H1 (cell line): ENCODE measurements at regions not wholly inside any gene's neighbourhood (a gene's known extent, or its start where the extent isn't known, plus 50 kb on each side); places are given as distances from the start of the nearest gene placed in this dataset.

ENCODE experiments used
- CBX5 ChIP-seq: fragments of 300-800, 300-1000 bp; sonication (generic); IDR thresholded peaks from 2 replicates; pipeline ENCODE4 v1.7.1; 2016; ENCODE audit warnings: antibody characterized with exemption, low read length, low read depth
- EZH2 ChIP-seq: fragments of 200-600 bp; sonication (generic); IDR thresholded peaks from 2 replicates; pipeline ENCODE4 v1.7.1; 2012; ENCODE audit warnings: low read depth, mild to moderate bottlenecking, moderate library complexity, low read length, inconsistent platforms; ENCODE audit not compliant: severe bottlenecking
- NRF1 ChIP-seq: IDR thresholded peaks from 2 replicates; pipeline ENCODE4 v1.6.1; 2011; ENCODE audit warnings: mild to moderate bottlenecking, low read depth, low read length, improper control_type of control experiment
- POLR2A ChIP-seq, 2 experiments: IDR thresholded peaks; 1 replicate in 1 of 2; 2 replicates in 1 of 2; pipeline ENCODE4 v1.6.1; 2011; ENCODE audit warnings: low read depth in 2 of 2, low read length in 2 of 2, mild to moderate bottlenecking in 2 of 2; ENCODE audit errors: control extremely low read depth in 1 of 2
- POLR2AphosphoS5 ChIP-seq: IDR thresholded peaks from 2 replicates; pipeline ENCODE4 v1.6.1; 2011; ENCODE audit warnings: low read depth, low read length
- RBBP5 ChIP-seq: IDR thresholded peaks from 2 replicates; pipeline ENCODE4 v1.7.1; 2012; ENCODE audit warnings: low read depth, mild to moderate bottlenecking, inconsistent platforms, low read length, moderate library complexity, borderline replicate concordance
- SUZ12 ChIP-seq: fragments of 200-600 bp; sonication (generic); IDR thresholded peaks from 2 replicates; pipeline ENCODE4 v1.6.1; 2012; ENCODE audit warnings: mild to moderate bottlenecking, inconsistent platforms, low read length, moderate library complexity, mixed read lengths
- TBP ChIP-seq: IDR thresholded peaks from 2 replicates; pipeline ENCODE4 v1.6.1; 2011; ENCODE audit warnings: low read depth, low read length, improper control_type of control experiment
- USF2 ChIP-seq: IDR thresholded peaks from 2 replicates; pipeline ENCODE4 v1.6.1; 2011; ENCODE audit warnings: low read length, improper control_type of control experiment
- YY1 ChIP-seq: IDR thresholded peaks from 2 replicates; pipeline ENCODE4 v1.6.1; 2011; ENCODE audit warnings: low read depth, mild to moderate bottlenecking, low read length
- TF ChIP-seq, protein P1 (sequence below): fragments of 300-600 bp; sonication (generic); IDR thresholded peaks from 2 replicates; pipeline ENCODE4 v1.7.1; 2012; ENCODE audit warnings: low read length, moderate library complexity, mild to moderate bottlenecking, inconsistent platforms; ENCODE audit not compliant: insufficient replicate concordance

DNA sequence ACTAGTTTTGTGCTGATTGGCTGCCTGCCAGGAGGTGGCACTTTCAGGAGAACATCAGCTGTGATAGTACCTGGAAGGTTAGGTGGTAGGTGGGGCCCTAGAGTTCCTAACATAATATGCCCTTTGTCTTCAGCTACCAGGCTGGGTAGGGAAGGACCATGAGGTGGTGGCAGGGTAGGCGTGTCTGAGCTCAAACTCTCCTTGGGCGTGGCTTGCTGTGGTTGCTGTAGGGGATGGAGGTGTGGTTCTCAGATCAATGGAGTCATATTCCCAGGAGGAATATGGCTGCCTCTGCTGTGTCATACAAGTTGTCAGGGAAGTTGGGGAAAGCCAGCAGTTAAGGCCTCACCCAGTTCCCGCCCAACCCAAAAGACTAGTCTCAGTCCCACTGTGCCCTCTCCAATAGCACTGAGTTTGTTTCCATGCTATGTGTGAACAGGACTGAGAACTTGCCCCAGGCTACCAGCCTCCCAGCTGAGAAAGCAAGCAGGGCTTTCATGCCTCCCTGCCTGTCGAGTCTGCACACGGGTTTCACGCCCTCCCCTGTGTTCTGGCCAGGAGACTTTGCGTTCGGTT, 107.7 kb downstream of the CHCHD4 start (continued):
- TF ChIP-seq, protein P1, sequence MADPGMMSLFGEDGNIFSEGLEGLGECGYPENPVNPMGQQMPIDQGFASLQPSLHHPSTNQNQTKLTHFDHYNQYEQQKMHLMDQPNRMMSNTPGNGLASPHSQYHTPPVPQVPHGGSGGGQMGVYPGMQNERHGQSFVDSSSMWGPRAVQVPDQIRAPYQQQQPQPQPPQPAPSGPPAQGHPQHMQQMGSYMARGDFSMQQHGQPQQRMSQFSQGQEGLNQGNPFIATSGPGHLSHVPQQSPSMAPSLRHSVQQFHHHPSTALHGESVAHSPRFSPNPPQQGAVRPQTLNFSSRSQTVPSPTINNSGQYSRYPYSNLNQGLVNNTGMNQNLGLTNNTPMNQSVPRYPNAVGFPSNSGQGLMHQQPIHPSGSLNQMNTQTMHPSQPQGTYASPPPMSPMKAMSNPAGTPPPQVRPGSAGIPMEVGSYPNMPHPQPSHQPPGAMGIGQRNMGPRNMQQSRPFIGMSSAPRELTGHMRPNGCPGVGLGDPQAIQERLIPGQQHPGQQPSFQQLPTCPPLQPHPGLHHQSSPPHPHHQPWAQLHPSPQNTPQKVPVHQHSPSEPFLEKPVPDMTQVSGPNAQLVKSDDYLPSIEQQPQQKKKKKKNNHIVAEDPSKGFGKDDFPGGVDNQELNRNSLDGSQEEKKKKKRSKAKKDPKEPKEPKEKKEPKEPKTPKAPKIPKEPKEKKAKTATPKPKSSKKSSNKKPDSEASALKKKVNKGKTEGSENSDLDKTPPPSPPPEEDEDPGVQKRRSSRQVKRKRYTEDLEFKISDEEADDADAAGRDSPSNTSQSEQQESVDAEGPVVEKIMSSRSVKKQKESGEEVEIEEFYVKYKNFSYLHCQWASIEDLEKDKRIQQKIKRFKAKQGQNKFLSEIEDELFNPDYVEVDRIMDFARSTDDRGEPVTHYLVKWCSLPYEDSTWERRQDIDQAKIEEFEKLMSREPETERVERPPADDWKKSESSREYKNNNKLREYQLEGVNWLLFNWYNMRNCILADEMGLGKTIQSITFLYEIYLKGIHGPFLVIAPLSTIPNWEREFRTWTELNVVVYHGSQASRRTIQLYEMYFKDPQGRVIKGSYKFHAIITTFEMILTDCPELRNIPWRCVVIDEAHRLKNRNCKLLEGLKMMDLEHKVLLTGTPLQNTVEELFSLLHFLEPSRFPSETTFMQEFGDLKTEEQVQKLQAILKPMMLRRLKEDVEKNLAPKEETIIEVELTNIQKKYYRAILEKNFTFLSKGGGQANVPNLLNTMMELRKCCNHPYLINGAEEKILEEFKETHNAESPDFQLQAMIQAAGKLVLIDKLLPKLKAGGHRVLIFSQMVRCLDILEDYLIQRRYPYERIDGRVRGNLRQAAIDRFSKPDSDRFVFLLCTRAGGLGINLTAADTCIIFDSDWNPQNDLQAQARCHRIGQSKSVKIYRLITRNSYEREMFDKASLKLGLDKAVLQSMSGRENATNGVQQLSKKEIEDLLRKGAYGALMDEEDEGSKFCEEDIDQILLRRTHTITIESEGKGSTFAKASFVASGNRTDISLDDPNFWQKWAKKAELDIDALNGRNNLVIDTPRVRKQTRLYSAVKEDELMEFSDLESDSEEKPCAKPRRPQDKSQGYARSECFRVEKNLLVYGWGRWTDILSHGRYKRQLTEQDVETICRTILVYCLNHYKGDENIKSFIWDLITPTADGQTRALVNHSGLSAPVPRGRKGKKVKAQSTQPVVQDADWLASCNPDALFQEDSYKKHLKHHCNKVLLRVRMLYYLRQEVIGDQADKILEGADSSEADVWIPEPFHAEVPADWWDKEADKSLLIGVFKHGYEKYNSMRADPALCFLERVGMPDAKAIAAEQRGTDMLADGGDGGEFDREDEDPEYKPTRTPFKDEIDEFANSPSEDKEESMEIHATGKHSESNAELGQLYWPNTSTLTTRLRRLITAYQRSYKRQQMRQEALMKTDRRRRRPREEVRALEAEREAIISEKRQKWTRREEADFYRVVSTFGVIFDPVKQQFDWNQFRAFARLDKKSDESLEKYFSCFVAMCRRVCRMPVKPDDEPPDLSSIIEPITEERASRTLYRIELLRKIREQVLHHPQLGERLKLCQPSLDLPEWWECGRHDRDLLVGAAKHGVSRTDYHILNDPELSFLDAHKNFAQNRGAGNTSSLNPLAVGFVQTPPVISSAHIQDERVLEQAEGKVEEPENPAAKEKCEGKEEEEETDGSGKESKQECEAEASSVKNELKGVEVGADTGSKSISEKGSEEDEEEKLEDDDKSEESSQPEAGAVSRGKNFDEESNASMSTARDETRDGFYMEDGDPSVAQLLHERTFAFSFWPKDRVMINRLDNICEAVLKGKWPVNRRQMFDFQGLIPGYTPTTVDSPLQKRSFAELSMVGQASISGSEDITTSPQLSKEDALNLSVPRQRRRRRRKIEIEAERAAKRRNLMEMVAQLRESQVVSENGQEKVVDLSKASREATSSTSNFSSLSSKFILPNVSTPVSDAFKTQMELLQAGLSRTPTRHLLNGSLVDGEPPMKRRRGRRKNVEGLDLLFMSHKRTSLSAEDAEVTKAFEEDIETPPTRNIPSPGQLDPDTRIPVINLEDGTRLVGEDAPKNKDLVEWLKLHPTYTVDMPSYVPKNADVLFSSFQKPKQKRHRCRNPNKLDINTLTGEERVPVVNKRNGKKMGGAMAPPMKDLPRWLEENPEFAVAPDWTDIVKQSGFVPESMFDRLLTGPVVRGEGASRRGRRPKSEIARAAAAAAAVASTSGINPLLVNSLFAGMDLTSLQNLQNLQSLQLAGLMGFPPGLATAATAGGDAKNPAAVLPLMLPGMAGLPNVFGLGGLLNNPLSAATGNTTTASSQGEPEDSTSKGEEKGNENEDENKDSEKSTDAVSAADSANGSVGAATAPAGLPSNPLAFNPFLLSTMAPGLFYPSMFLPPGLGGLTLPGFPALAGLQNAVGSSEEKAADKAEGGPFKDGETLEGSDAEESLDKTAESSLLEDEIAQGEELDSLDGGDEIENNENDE, result no peak
- TF ChIP-seq EZH2 (no peak), RBBP5 (no peak), NRF1 (no peak), TBP (no peak), POLR2A (IDR thresholded peaks at IDR 0.05; ENCODE audit: control extremely low read depth in 1 of 2, low read depth in 2 of 2, low read length in 2 of 2) (no peak), CBX5 (no peak), YY1 (no peak), USF2 (no peak), SUZ12 (no peak), POLR2AphosphoS5 (no peak)
